Tibial nerve (tissue), 4 donors: ENCODE measurements at regions not wholly inside any gene's neighbourhood (a gene's known extent, or its start where the extent isn't known, plus 50 kb on each side); places are given as distances from the start of the nearest gene placed in this dataset.

Experiments used
- CTCF ChIP-seq, 5 experiments: fragments of 200-600 bp in 3 of 5; fragments of 450-650 bp in 2 of 5; sonication (generic) in 3 of 5; IDR thresholded peaks; one replicate each; pipeline ENCODE4 v1.5.1; 2016 to 2019; ENCODE audit warnings: antibody characterized with exemption in 5 of 5, mild to moderate bottlenecking in 3 of 5, moderate library complexity in 2 of 5
- EP300 ChIP-seq, 2 donors: sonication (generic); formaldehyde crosslinking; IDR thresholded peaks; one replicate each; pipeline ENCODE4 v1.6.1; 2017; ENCODE audit warnings: antibody characterized with exemption in 2 of 2, mild to moderate bottlenecking in 1 of 2
- POLR2A ChIP-seq, 2 donors: fragments of 450-650 bp; IDR thresholded peaks; one replicate each; pipeline ENCODE4 v1.6.1; 2017; ENCODE audit warnings: antibody characterized with exemption in 2 of 2, mild to moderate bottlenecking in 2 of 2, moderate library complexity in 2 of 2

- TF ChIP-seq CTCF (IDR thresholded peaks at IDR 0.05) = no peak
- no peak for TF ChIP-seq POLR2A (IDR thresholded peaks at IDR 0.05)
- no peak for TF ChIP-seq EP300 (IDR thresholded peaks at IDR 0.05)
These were observed 97.7 kb upstream of the CELF2 start for GRCh38 chr10:10919976-10920375.
